CD14-positive monocyte (primary cell): ENCODE measurements at regions not wholly inside any gene's neighbourhood (a gene's known extent, or its start where the extent isn't known, plus 50 kb on each side); places are given as distances from the start of the nearest gene placed in this dataset.
A peak's percentile ranks its signal among the peaks of the same experiment; 100 is the strongest.

ENCODE experiments used
- DNase-seq, 3 donors: peaks; one replicate each; pipeline ENCODE4 v3.0.0-alpha.2; 2011 to 2022
- H2AFZ ChIP-seq: 2 replicates; pipeline ENCODE4 v1.6.0; 2012; ENCODE audit warnings: mild to moderate bottlenecking, low read depth, low read length, inconsistent platforms; ENCODE audit not compliant: insufficient read depth, poor library complexity, severe bottlenecking
- H3K27ac ChIP-seq, 2 donors: 1 replicate in 1 of 2; 2 replicates in 1 of 2; pipeline ENCODE4 v1.5.1; 2012 to 2013; ENCODE audit warnings: low read length in 2 of 2, control low read depth in 1 of 2, inconsistent platforms in 1 of 2, low read depth in 1 of 2, mild to moderate bottlenecking in 1 of 2
- H3K27me3 ChIP-seq, 2 donors: one replicate each; pipeline versions ENCODE4 v1.6.0 to v1.6.1; 2011 to 2013; ENCODE audit warnings: low read length in 2 of 2; ENCODE audit not compliant: control insufficient read depth in 2 of 2, insufficient read depth in 2 of 2
- H3K36me3 ChIP-seq, 2 donors: replicated peaks in 1 of 2; 1 replicate in 1 of 2; 2 replicates in 1 of 2; pipeline versions ENCODE4 v1.5.1 to v1.6.1; 2012 to 2013; ENCODE audit warnings: low read length in 2 of 2, control low read depth in 1 of 2, inconsistent platforms in 1 of 2, mild to moderate bottlenecking in 1 of 2; ENCODE audit not compliant: insufficient read depth in 2 of 2, control insufficient read depth in 1 of 2
- H3K4me1 ChIP-seq, 2 donors: 1 replicate in 1 of 2; 2 replicates in 1 of 2; pipeline versions ENCODE4 v1.5.1 to v1.6.1; 2012 to 2013; ENCODE audit warnings: low read length in 2 of 2, control low read depth in 1 of 2, inconsistent platforms in 1 of 2, mild to moderate bottlenecking in 1 of 2, moderate library complexity in 1 of 2; ENCODE audit not compliant: insufficient read depth in 2 of 2, control insufficient read depth in 1 of 2
- H3K4me2 ChIP-seq: replicated peaks from 2 replicates; pipeline ENCODE3; 2012; ENCODE audit warnings: low read length, moderate library complexity, mild to moderate bottlenecking; ENCODE audit not compliant: poor library complexity, severe bottlenecking; ENCODE audit errors: extremely low read depth
- H3K4me3 ChIP-seq, 3 experiments: fragments of 200-600 bp in 1 of 3; sonication (generic) in 1 of 3; replicated peaks in 1 of 3; 1 replicate in 2 of 3; 2 replicates in 1 of 3; pipeline ENCODE4 v1.5.1; 2011 to 2013; ENCODE audit warnings: low read length in 3 of 3, mild to moderate bottlenecking in 3 of 3, control low read depth in 2 of 3, low read depth in 2 of 3, inconsistent platforms in 1 of 3, moderate library complexity in 1 of 3
- H3K79me2 ChIP-seq: 2 replicates; pipeline ENCODE4 v1.6.0; 2012; ENCODE audit warnings: mild to moderate bottlenecking, control low read depth, inconsistent platforms, low read length, moderate library complexity; ENCODE audit not compliant: insufficient read depth
- H3K9ac ChIP-seq: 2 replicates; pipeline ENCODE4 v1.6.0; 2017; ENCODE audit warnings: low read length, mild to moderate bottlenecking; ENCODE audit not compliant: insufficient read depth, poor library complexity, severe bottlenecking
- H3K9me3 ChIP-seq, 2 donors: replicated peaks in 1 of 2; 1 replicate in 1 of 2; 2 replicates in 1 of 2; pipeline versions ENCODE4 v1.5.1 to v1.6.1; 2012 to 2013; ENCODE audit warnings: low read length in 2 of 2, control low read depth in 1 of 2; ENCODE audit not compliant: control insufficient read depth in 1 of 2, insufficient read depth in 1 of 2
- H4K20me1 ChIP-seq: 2 replicates; pipeline ENCODE4 v1.6.0; 2012; ENCODE audit warnings: mild to moderate bottlenecking, low read length, control low read depth, moderate library complexity; ENCODE audit not compliant: insufficient read depth
- H3K27ac Mint-ChIP-seq, 7 donors: one replicate each; pipeline ENCODE4 v1.8.0; 2020; ENCODE audit warnings: mild to moderate bottlenecking in 7 of 7, mixed read lengths in 7 of 7, moderate library complexity in 6 of 7, inconsistent platforms in 2 of 7
- H3K27me3 Mint-ChIP-seq, 3 donors: one replicate each; pipeline ENCODE4 v1.8.0; 2021 to 2022; ENCODE audit warnings: low read depth in 3 of 3, mild to moderate bottlenecking in 3 of 3, mixed read lengths in 3 of 3, moderate library complexity in 3 of 3, inconsistent platforms in 1 of 3
- H3K36me3 Mint-ChIP-seq, 2 donors: one replicate each; pipeline ENCODE4 v1.8.0; 2020; ENCODE audit warnings: mixed read lengths in 2 of 2, inconsistent platforms in 1 of 2, mild to moderate bottlenecking in 1 of 2
- H3K4me1 Mint-ChIP-seq: one replicate; pipeline ENCODE4 v1.8.0; 2020; ENCODE audit warnings: mild to moderate bottlenecking, mixed read lengths
- H3K4me3 Mint-ChIP-seq, 2 donors: one replicate each; pipeline ENCODE4 v1.8.0; 2020; ENCODE audit warnings: mild to moderate bottlenecking in 2 of 2, mixed read lengths in 2 of 2, moderate library complexity in 1 of 2
- H3K9me3 Mint-ChIP-seq, 7 donors: one replicate each; pipeline ENCODE4 v1.8.0; 2020 to 2022; ENCODE audit warnings: mixed read lengths in 7 of 7, mild to moderate bottlenecking in 6 of 7, moderate library complexity in 6 of 7, inconsistent platforms in 2 of 7
- WGBS: methylation state at CpG from one replicate; pipeline ENCODE4 v1.1.5; 2013; ENCODE audit warnings: missing lambda C conversion rate; ENCODE audit not compliant: insufficient coverage; 5-methylcytosine and 5-hydroxymethylcytosine counted together
- intact Hi-C, 2 donors: fragments of 100-400 bp; cut with micrococcal nuclease; formaldehyde crosslinking; loops; one replicate each; pipeline versions ENCODE4 v1.15.0 to v1.15.1; 2023
- TF ChIP-seq, protein P1 (sequence below): fragments of 200-600 bp; IDR thresholded peaks from one replicate; pipeline ENCODE4 v1.8.0; 2022; ENCODE audit warnings: antibody characterized with exemption, mild to moderate bottlenecking

GRCh38 chr9:32306006-32306405, 78.4 kb upstream of the ACO1 start:
- no peaks in the 10 kb centered on the region for H3K36me3 Mint-ChIP-seq
- no peaks in the 10 kb centered on the region for H3K4me1 Mint-ChIP-seq

DNA sequence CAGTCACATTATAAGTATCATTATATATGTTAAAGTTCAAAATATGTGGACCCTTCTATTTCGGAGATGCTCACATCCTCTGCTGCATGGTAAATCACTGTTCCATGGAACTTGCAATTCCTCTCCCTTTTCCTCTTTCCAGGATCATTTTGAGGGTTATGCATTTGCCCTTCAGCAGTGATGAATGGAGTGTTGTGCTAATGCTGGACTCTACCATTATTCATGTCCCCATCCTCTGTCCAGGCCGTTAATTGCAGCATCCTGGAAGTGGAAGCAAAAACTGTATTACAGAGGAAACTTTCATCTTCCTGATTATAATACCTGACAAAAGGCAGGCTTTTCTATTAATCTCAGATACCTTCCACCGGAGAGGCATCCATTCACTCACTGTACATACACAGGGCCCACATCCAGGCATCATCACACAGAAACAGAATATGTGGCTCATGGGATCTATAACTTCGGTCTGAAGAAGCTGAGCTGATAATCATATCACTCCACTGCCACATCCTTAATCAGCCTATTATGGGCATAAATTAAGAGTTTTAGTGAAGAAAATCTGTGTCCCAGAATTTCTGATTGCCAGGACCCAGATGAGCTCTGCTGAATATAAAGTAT, 65.0 kb upstream of the ACO1 start:
- Histone ChIP-seq H3K27ac (no peak overlapping the region), H3K4me2 (no peak overlapping the region), H3K36me3 (no peaks in the 10 kb centered on the region), H3K4me1 (no peaks in the 10 kb centered on the region), H3K9me3 (no peaks in the 10 kb centered on the region), H3K9ac (no peak overlapping the region), H2AFZ (no peak overlapping the region), H3K79me2 (no peaks in the 10 kb centered on the region), H4K20me1 (no peaks in the 10 kb centered on the region), H3K27me3 (no peaks in the 10 kb centered on the region), H3K4me3 (no peak overlapping the region)
- no peaks in the 10 kb centered on the region for H3K4me1 Mint-ChIP-seq
- TF ChIP-seq, protein P1, sequence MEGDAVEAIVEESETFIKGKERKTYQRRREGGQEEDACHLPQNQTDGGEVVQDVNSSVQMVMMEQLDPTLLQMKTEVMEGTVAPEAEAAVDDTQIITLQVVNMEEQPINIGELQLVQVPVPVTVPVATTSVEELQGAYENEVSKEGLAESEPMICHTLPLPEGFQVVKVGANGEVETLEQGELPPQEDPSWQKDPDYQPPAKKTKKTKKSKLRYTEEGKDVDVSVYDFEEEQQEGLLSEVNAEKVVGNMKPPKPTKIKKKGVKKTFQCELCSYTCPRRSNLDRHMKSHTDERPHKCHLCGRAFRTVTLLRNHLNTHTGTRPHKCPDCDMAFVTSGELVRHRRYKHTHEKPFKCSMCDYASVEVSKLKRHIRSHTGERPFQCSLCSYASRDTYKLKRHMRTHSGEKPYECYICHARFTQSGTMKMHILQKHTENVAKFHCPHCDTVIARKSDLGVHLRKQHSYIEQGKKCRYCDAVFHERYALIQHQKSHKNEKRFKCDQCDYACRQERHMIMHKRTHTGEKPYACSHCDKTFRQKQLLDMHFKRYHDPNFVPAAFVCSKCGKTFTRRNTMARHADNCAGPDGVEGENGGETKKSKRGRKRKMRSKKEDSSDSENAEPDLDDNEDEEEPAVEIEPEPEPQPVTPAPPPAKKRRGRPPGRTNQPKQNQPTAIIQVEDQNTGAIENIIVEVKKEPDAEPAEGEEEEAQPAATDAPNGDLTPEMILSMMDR: no peak
- H3K4me3 Mint-ChIP-seq: no peak overlapping the region
- peak overlapping the region in 1 of 7 donors; percentile 20 for H3K27ac Mint-ChIP-seq
- H3K36me3 Mint-ChIP-seq: no peaks in the 10 kb centered on the region
- peaks cover 0 to 10% (median 2%) of the 10 kb centered on the region in 7 donors for H3K9me3 Mint-ChIP-seq
- 100% methylated on average over 1 of the region's 4 CpGs for WGBS
- DNase-seq: no peak
- intact Hi-C loops: no loop called here
- H3K27me3 Mint-ChIP-seq: peaks cover 0 to 2% (median 0%) of the 10 kb centered on the region in 3 donors

More at GRCh38 chr9:32306006-32306405, 78.4 kb upstream of the ACO1 start:
- Histone ChIP-seq H3K36me3 (no peaks in the 10 kb centered on the region), H4K20me1 (no peaks in the 10 kb centered on the region), H2AFZ (no peak overlapping the region), H3K9me3 (no peaks in the 10 kb centered on the region), H3K27ac (no peak overlapping the region), H3K9ac (no peak overlapping the region), H3K4me3 (no peak overlapping the region), H3K27me3 (no peaks in the 10 kb centered on the region), H3K79me2 (no peaks in the 10 kb centered on the region), H3K4me2 (no peak overlapping the region), H3K4me1 (no peaks in the 10 kb centered on the region)
- no peak overlapping the region for H3K27ac Mint-ChIP-seq
- intact Hi-C loops: no loop called here
- no peak for DNase-seq
- H3K4me3 Mint-ChIP-seq: no peak overlapping the region
- H3K27me3 Mint-ChIP-seq: peaks cover 0 to 4% (median 2%) of the 10 kb centered on the region in 3 donors
- TF ChIP-seq, protein P1: no peak
- peaks cover 1 to 8% (median 5%) of the 10 kb centered on the region in 7 donors for H3K9me3 Mint-ChIP-seq
